ENCODE measurements at regions not wholly inside any gene's neighbourhood (a gene's known extent, or its start where the extent isn't known, plus 50 kb on each side); places are given as distances from the start of the nearest gene placed in this dataset.

GRCh38 chr7:19369182-19369581 is 224.0 kb upstream of the FERD3L start:
- TF ChIP-seq CTCF (IDR thresholded peaks at IDR 0.05) (no peak), POLR2A (IDR thresholded peaks at IDR 0.05) (no peak)
